ENCODE measurements at regions not wholly inside any gene's neighbourhood (a gene's known extent, or its start where the extent isn't known, plus 50 kb on each side); places are given as distances from the start of the nearest gene placed in this dataset.

DNA sequence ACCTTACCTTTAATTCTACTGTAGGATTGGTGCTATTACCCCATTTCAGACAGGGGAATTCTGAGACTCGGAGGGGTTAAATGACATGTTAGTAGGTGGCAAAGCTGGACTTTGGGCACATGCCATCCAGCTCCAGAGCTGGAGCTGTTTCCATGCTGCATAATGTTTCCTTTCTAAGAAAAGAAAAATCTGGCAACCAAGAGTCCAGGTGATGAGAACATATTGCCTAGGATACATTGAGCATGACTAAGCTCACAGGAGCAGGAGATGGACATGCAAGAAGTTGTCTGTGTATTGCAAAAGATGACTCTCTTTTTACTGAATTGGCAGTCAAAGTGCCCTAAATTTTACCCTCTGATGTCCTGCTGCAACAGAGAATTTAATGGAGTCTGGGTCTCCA is 150.8 kb upstream of the SYT13 start:
- TF ChIP-seq EZH2 (IDR thresholded peaks at IDR 0.05; ENCODE audit: insufficient read depth, low read length), result no peak
- TF ChIP-seq, protein P1, sequence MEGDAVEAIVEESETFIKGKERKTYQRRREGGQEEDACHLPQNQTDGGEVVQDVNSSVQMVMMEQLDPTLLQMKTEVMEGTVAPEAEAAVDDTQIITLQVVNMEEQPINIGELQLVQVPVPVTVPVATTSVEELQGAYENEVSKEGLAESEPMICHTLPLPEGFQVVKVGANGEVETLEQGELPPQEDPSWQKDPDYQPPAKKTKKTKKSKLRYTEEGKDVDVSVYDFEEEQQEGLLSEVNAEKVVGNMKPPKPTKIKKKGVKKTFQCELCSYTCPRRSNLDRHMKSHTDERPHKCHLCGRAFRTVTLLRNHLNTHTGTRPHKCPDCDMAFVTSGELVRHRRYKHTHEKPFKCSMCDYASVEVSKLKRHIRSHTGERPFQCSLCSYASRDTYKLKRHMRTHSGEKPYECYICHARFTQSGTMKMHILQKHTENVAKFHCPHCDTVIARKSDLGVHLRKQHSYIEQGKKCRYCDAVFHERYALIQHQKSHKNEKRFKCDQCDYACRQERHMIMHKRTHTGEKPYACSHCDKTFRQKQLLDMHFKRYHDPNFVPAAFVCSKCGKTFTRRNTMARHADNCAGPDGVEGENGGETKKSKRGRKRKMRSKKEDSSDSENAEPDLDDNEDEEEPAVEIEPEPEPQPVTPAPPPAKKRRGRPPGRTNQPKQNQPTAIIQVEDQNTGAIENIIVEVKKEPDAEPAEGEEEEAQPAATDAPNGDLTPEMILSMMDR (IDR thresholded peaks at IDR 0.05; ENCODE audit: insufficient read depth, low read depth, low read length), result no peak
- Histone ChIP-seq H2AFZ (ENCODE audit: low read depth, low read length) (no peak overlapping the region), H4K20me1 (ENCODE audit: insufficient read depth, low read length) (no peaks in the 10 kb centered on the region), H3K4me1 (ENCODE audit: insufficient read depth, low read length) (no peaks in the 10 kb centered on the region), H3K27ac (ENCODE audit: low read depth, low read length) (no peak overlapping the region), H3K4me2 (ENCODE audit: low read length) (no peak overlapping the region), H3K4me3 (ENCODE audit: insufficient read depth, low read depth, low read length) (no peak overlapping the region), H3K9me3 (ENCODE audit: insufficient read depth, low read depth, low read length) (no peaks in the 10 kb centered on the region), H3K9ac (ENCODE audit: low read length) (no peak overlapping the region), H3K79me2 (ENCODE audit: insufficient read depth, low read length) (no peaks in the 10 kb centered on the region), H3K36me3 (ENCODE audit: insufficient read depth, low read length) (no peaks in the 10 kb centered on the region), H3K27me3 (ENCODE audit: insufficient read depth, low read length) (peaks cover 8% of the 10 kb centered on the region)
- Mint-ChIP-seq H3K36me3 (ENCODE audit: low read depth, unreplicated experiment) (no peaks in the 10 kb centered on the region), H3K4me3 (ENCODE audit: unreplicated experiment) (no peak overlapping the region), H3K27me3 (ENCODE audit: low read depth, unreplicated experiment) (peaks cover 76% of the 10 kb centered on the region), H3K27ac (ENCODE audit: unreplicated experiment) (no peak overlapping the region), H3K9me3 (ENCODE audit: unreplicated experiment) (peaks cover 25% of the 10 kb centered on the region), H3K4me1 (ENCODE audit: low read depth, unreplicated experiment) (no peaks in the 10 kb centered on the region)
- DNase-seq (ENCODE audit: low read depth) (no peak), FAIRE-seq (no peak)

DNA sequence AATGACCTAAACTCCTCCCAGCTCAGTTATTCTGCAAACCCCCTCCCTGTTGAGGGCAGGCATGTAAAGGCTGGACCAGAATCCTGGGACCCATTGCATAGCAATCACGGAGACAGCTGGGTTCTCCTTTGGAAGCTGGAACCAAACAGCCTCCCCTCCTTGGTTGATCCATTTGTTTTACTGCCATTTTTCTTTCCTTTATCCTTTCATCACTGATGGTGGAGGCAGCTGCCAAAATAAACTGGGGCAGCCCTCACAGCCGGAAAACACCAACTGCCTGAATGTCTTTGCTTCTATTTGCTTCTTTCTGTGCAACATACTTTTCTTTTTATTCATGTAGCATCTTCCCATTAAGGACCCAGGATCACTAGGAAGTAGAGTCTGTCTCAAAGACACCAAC is 150.0 kb upstream of the SYT13 start:
- H3K27ac ChIP-seq (ENCODE audit: low read depth, low read length), result no peak overlapping the region
- no peak overlapping the region for H2AFZ ChIP-seq (ENCODE audit: low read depth, low read length)
- Mint-ChIP-seq H3K27me3 (ENCODE audit: low read depth, unreplicated experiment) (peaks cover 77% of the 10 kb centered on the region), H3K4me3 (ENCODE audit: unreplicated experiment) (no peak overlapping the region), H3K4me1 (ENCODE audit: low read depth, unreplicated experiment) (no peaks in the 10 kb centered on the region), H3K36me3 (ENCODE audit: low read depth, unreplicated experiment) (no peaks in the 10 kb centered on the region), H3K27ac (ENCODE audit: unreplicated experiment) (no peak overlapping the region), H3K9me3 (ENCODE audit: unreplicated experiment) (peaks cover 19% of the 10 kb centered on the region)
- no peak overlapping the region for H3K4me3 ChIP-seq (ENCODE audit: insufficient read depth, low read depth, low read length)
- TF ChIP-seq, protein P1 (IDR thresholded peaks at IDR 0.05; ENCODE audit: insufficient read depth, low read depth, low read length), result no peak
- TF ChIP-seq EZH2 (IDR thresholded peaks at IDR 0.05; ENCODE audit: insufficient read depth, low read length), result no peak
- no peaks in the 10 kb centered on the region for H3K36me3 ChIP-seq (ENCODE audit: insufficient read depth, low read length)
- H3K79me2 ChIP-seq (ENCODE audit: insufficient read depth, low read length), result no peaks in the 10 kb centered on the region
- DNase-seq (ENCODE audit: low read depth), result no peak
- H3K4me2 ChIP-seq (ENCODE audit: low read length), result no peak overlapping the region
- H3K9ac ChIP-seq (ENCODE audit: low read length), result no peak overlapping the region
- peaks cover 14% of the 10 kb centered on the region for H3K27me3 ChIP-seq (ENCODE audit: insufficient read depth, low read length)
- H3K4me1 ChIP-seq (ENCODE audit: insufficient read depth, low read length), result no peaks in the 10 kb centered on the region
- H3K9me3 ChIP-seq (ENCODE audit: insufficient read depth, low read depth, low read length), result no peaks in the 10 kb centered on the region
- H4K20me1 ChIP-seq (ENCODE audit: insufficient read depth, low read length), result no peaks in the 10 kb centered on the region
- FAIRE-seq, result no peak

DNA sequence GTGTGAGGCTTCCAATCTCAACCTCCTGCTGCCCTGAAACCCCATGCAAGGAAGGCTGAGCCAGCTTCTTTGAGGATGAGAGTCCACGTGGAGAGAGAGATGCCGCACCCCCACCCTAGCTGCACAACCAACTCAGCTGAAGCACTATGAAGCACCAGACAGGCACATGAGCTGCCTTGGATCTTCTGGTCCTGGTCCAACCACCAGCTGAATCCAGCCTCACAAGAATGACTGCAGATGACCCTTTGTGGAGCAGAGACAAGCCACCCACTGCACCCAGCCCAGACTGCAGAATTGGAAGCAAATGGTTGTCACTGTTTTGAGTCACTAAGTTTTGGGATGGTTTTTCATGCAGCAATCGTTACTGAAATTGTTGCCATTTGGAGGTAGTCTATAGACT is 149.6 kb upstream of the SYT13 start:
- Mint-ChIP-seq H3K9me3 (ENCODE audit: unreplicated experiment) (peaks cover 19% of the 10 kb centered on the region), H3K27me3 (ENCODE audit: low read depth, unreplicated experiment) (peaks cover 74% of the 10 kb centered on the region), H3K27ac (ENCODE audit: unreplicated experiment) (no peak overlapping the region), H3K4me1 (ENCODE audit: low read depth, unreplicated experiment) (no peaks in the 10 kb centered on the region), H3K4me3 (ENCODE audit: unreplicated experiment) (no peak overlapping the region), H3K36me3 (ENCODE audit: low read depth, unreplicated experiment) (no peaks in the 10 kb centered on the region)
- no peak for TF ChIP-seq EZH2 (IDR thresholded peaks at IDR 0.05; ENCODE audit: insufficient read depth, low read length)
- TF ChIP-seq, protein P1 (IDR thresholded peaks at IDR 0.05; ENCODE audit: insufficient read depth, low read depth, low read length), result no peak
- no peak for FAIRE-seq
- no peaks in the 10 kb centered on the region for H3K79me2 ChIP-seq (ENCODE audit: insufficient read depth, low read length)
- H3K4me2 ChIP-seq (ENCODE audit: low read length), result no peak overlapping the region
- H3K27me3 ChIP-seq (ENCODE audit: insufficient read depth, low read length), result peaks cover 14% of the 10 kb centered on the region
- no peak for DNase-seq (ENCODE audit: low read depth)
- H3K9me3 ChIP-seq (ENCODE audit: insufficient read depth, low read depth, low read length), result no peaks in the 10 kb centered on the region
- H4K20me1 ChIP-seq (ENCODE audit: insufficient read depth, low read length), result no peaks in the 10 kb centered on the region
- H3K36me3 ChIP-seq (ENCODE audit: insufficient read depth, low read length), result no peaks in the 10 kb centered on the region
- H3K4me3 ChIP-seq (ENCODE audit: insufficient read depth, low read depth, low read length), result no peak overlapping the region
- no peak overlapping the region for H2AFZ ChIP-seq (ENCODE audit: low read depth, low read length)
- H3K27ac ChIP-seq (ENCODE audit: low read depth, low read length), result no peak overlapping the region
- no peak overlapping the region for H3K9ac ChIP-seq (ENCODE audit: low read length)
- no peaks in the 10 kb centered on the region for H3K4me1 ChIP-seq (ENCODE audit: insufficient read depth, low read length)
